IPS-NIHi7 (cell line): ENCODE measurements at regions not wholly inside any gene's neighbourhood (a gene's known extent, or its start where the extent isn't known, plus 50 kb on each side); places are given as distances from the start of the nearest gene placed in this dataset.
A peak's percentile ranks its signal among the peaks of the same experiment; 100 is the strongest.
"Not testable (repeated sequence)": the region's sequence is repeated elsewhere in the genome, so short reads cannot be mapped to it uniquely, and the experiment has no call there.

ENCODE experiments used
- DNase-seq: peaks from one replicate; pipeline ENCODE4 v3.0.0; 2012; ENCODE audit warnings: mixed read lengths; ENCODE audit errors: extremely low spot score

- DNase-seq: no peak
Observed at GRCh38 chr5:74404574-74405508, 235.7 kb downstream of the ENC1 start.

DNA sequence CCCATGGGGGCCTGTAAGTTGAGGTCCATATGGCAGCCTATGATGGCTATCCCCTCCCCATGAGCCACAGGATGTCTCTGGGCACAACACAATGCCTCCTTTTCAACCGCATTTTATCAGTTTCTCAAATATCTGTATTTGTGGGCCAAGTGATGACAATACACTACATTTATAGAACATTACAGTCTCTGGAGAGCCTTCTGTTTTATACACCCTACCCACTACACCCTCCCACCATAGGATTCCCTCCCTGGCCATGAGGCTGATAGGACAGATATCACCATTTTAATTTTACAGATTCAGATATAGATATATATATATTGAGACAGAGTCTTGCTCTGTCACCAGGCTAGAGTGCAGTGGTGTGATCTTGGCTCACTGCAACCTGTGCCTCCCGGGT is 236.8 kb downstream of the ENC1 start:
- no peak for DNase-seq

DNA sequence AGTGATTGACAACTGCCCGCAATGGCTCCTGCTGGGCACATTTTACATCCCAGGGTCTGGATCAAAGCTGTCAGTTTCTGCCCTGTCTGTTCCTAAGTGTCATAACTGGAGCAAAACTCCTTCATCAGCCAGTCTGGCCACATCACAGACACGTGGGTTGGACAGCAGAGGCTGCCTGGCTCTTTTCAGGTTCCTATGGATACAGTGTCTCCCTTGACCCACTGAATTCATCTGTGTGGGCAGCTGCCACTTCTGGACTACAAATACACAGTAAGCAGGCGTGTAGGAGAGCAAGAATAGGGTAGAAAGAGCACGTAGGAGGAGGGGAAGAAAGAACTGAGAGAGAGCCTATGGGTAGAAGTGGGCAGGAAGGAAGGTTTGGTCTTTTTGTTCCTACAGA is 238.0 kb downstream of the ENC1 start:
- DNase-seq: no peak

- no peak for DNase-seq
Observed at GRCh38 chr5:74401946-74402320, 238.6 kb downstream of the ENC1 start.

GRCh38 chr5:74401281-74401945 is 239.1 kb downstream of the ENC1 start:
- DNase-seq: no peak

DNA sequence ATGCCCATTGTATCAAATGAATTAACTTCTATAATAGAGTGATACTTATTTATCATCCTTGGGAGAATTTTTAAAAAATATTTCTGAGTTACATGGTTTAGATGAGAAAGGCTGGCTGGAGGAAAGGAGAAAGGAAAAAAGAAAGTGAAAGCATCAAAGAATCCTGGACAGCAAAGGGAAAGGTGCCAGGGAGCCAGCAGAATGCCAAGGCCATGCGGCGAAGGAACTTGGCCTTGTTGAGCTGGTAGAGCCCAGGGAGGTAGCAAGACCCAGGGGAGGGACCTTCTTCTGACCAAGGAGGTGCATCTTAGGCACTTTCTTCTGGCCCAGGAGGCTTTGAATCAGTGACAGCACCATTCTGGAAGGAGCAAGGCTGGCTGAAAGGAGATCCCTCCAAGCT is 240.5 kb downstream of the ENC1 start:
- no peak for DNase-seq

- no peak for DNase-seq
Observed at GRCh38 chr5:74396913-74397622, 243.5 kb downstream of the ENC1 start.

DNA sequence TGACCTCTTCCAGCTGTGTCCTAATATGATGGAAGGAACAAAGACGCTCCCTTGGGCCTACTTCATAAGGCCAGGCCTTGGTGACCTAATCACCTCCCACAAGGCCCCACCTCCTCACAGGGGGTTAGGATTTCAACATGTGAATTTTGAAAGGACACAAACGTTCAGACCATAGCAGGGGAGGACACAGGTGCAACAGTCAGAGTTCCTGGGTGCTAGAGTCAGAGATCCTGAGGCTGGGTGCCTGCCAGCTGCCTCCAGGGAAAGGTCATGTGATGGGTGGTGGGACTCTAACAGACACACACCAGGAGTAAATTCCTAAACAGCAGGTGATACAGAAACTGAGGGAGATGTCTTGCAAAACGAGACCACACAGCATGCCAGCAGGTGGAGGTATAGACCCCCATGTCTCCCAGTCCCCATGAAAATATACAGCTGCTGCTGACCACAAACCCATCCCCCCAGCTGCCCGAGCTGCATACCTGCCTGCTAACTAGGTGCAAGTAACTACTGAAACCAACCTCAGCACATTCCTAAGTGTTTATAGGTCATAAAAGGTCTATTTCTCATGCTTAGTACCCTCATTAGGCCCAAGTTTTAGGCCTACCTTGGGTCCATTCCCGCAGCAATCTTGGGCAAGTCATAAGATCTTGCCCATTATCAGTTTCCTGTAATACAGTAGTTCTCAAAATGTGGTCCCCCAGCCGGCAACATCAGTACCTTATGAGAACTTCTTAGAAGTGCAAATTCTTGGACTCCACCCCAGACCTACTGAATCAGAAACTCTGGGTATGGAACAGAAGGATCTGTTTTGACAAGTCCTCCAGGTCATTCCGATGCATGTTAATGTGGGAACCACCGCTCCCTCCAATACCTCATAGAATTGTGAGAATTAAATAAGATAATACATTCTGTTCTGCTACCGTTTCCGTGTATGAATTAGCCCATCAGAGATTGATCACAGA is 245.3 kb downstream of the ENC1 start:
- peak; percentile 77 for DNase-seq

GRCh38 chr5:74394528-74394915 is 246.0 kb downstream of the ENC1 start:
- peak; percentile 38 for DNase-seq

DNA sequence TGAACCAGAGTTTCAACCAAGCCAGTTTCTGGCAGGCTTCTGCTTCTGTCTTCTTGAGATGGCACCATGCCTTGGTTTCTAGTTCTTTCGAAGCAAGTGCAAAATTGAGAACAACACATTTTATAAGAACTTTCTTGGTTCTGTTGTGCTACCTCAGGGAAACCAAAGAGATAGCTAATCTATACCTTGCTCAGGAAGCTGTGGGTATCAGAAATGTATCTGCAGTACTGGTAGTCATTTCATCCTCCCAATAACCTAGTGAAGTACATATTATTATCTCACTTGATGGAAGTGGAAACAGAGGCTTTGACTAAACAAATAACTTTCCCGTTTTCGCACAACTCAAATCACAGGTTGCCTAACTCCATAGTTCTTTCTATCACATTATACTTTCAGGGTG is 246.6 kb downstream of the ENC1 start:
- DNase-seq: no peak

GRCh38 chr5:74392711-74393351 is 247.7 kb downstream of the ENC1 start:
- DNase-seq: no peak

DNA sequence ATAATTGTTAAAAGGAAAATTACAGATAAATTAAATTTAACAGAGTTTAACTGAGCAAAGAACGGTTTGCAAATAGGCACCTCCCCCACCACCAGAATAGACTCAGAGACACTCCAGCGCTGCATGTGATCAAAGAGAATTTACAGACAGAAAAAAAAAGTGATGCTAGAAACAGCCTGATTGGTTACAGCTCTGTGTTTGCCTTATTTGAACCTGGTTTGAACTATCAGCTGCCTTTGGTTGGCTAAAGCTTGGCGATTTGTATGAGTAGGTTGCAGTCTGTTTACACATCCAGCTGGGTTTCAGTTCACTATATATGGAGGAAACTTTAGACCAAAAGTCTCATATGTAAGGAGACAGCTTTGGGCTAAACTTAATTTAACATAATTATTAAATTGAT is 249.1 kb downstream of the ENC1 start:
- DNase-seq: no peak

GRCh38 chr5:74390822-74391221 is 249.7 kb downstream of the ENC1 start:
- DNase-seq: no peak

DNA sequence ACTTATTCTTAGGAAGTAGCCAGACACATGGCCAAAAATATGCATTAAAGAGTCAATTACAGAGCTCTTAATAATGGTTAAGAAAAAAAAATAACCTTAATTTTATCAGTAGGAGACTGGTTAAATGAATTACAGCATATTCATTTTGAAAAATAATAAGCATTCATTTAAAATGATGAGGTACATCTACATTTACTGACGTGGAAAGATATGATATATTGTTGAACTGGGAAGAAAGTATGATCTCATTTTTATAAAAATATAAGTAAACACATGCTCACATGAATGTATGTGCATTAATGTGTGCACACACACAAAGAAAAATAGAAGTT is 250.3 kb downstream of the ENC1 start:
- no peak for DNase-seq

GRCh38 chr5:74389531-74390305 is 250.8 kb downstream of the ENC1 start:
- no peak for DNase-seq

- not testable (repeated sequence) for DNase-seq
Observed at GRCh38 chr5:74388411-74388810, 252.1 kb downstream of the ENC1 start.

DNA sequence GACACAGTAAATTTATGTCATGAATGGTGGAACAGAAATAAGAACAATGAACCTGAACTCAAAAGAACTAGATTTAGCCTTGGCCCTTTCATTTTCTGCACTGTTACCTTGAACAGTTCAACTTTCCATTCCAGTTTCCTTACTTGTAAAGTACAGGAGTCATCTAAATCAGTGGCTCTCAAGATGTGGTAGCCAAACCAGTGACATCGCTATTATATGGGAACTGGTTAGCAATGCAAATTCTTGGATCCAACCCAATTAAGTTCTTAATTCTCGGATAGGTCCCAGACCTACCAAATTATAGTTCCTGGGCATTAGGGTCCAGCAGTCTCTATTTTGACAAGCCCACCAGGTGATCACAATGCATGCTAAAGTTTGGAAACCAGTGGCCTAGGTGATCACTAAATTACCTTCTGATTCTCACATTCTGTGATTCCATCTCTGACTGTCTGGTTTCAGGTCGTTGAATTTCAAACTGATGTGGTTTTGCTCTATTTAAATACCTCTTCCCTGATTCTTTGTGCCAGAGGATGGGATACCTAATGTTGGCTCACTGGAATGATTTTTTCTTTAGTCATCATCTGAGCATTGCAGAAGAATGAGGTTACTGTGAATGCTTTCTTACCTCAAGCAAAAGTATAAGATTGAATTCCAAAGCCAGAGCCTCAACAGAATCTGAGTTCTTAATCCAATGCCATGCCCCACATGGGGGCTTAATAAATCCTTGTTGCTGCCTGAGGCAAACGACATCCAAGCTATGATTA is 253.8 kb downstream of the ENC1 start:
- no peak for DNase-seq

GRCh38 chr5:74384851-74385250 is 255.7 kb downstream of the ENC1 start:
- no peak for DNase-seq

- no peak for DNase-seq
Observed at GRCh38 chr5:74382987-74383593, 257.4 kb downstream of the ENC1 start.
